ENCODE measurements at regions not wholly inside any gene's neighbourhood (a gene's known extent, or its start where the extent isn't known, plus 50 kb on each side); places are given as distances from the start of the nearest gene placed in this dataset.

DNA sequence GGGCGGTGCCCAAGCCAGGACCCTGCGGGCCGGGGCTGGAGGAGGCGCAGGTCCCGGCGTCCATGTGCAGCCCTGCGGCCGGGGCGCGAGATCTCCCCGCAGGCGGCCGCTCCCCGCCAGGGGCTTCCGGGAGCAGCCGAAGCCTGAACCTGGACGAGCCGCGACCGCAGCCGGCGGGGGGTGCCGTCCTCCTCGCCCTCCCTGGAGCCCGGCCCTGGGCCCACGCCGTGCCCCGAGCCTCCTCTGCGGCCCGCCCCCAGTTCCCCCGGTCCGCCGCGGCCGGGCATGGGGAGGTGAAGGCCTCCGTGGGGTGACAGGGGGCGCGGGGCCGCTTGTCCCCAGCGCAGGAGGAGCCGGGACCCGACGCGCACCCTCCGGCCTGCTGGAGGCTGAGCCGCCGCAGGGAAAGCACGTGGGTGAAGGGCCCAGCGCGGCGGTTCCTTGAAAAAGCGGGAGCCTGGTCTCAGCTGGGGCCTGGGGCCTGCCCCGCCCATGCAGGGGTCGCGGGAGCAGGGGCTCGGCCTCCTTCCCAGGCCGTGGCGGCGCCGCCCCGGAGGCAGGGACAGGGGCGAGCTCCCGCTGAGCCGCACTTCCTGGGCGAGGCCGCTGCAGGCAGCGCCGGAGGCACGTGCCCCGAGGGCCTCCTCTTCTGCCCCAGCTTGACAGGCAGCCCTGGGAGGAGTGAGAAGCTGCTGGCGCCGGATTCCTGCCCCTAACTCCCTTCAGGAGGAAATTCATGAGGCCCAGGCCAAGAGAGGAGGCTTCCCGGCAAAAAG lies 55.6 kb upstream of the PPP2R5C start:
- Histone ChIP-seq H3K36me3 (ENCODE audit: control insufficient read depth in 2 of 4, insufficient read depth in 4 of 4, low read length in 3 of 4) (no peaks in the 10 kb centered on the region; a peak in 1 of 8 replicates), H3K27ac (ENCODE audit: low read depth, low read length) (no peak overlapping the region), H3K9me3 (ENCODE audit: insufficient read depth in 2 of 2, low read depth in 1 of 2, low read length in 1 of 2) (no peaks in the 10 kb centered on the region), H2AK5ac (ENCODE audit: low read depth, low read length) (no peak overlapping the region), H3K4ac (replicated peaks; ENCODE audit: insufficient read length, low read depth, low read length) (no peak overlapping the region), H3K14ac (ENCODE audit: insufficient read length) (no peak overlapping the region), H4K8ac (ENCODE audit: extremely low read depth, insufficient read depth, low read length) (peak overlapping the region; percentile 46), H3K27me3 (replicated peaks in 1 of 4; ENCODE audit: control insufficient read depth in 3 of 4, extremely low read depth in 1 of 4, insufficient read depth in 3 of 4, low read length in 3 of 4) (peaks cover 4 to 32% (median 20%) of the 10 kb centered on the region in 4 experiments), H3K4me1 (replicated peaks in 1 of 4; ENCODE audit: control insufficient read depth in 3 of 4, insufficient read depth in 4 of 4, low read length in 3 of 4) (peaks cover 0 to 23% (median 10%) of the 10 kb centered on the region in 4 experiments; a peak in 6 of 7 replicates), H3K23ac (ENCODE audit: insufficient read length) (no peak overlapping the region), H2BK120ac (replicated peaks; ENCODE audit: low read depth, low read length) (no peak overlapping the region), H2BK15ac (ENCODE audit: low read length) (no peak overlapping the region), H4K91ac (replicated peaks; ENCODE audit: insufficient read length, low read length) (no peak overlapping the region), H2BK20ac (ENCODE audit: low read length) (no peak overlapping the region), H2BK5ac (ENCODE audit: low read depth, low read length) (no peak overlapping the region), H3K4me3 (ENCODE audit: extremely low read depth in 1 of 4, insufficient read depth in 2 of 4, low read depth in 3 of 4, low read length in 4 of 4) (peak overlapping the region; percentile 5 to 57 (median 10); a peak in 6 of 8 replicates), H3K18ac (ENCODE audit: extremely low read depth, low read length) (peak overlapping the region; percentile 24), H3K56ac (replicated peaks; ENCODE audit: insufficient read length, low read depth, low read length) (no peak overlapping the region), H4K20me1 (replicated peaks in 1 of 2; ENCODE audit: control insufficient read depth in 1 of 2, insufficient read depth in 2 of 2, low read length in 2 of 2) (no peaks in the 10 kb centered on the region), H2AFZ (ENCODE audit: low read length) (no peak overlapping the region), H3K79me2 (ENCODE audit: control insufficient read depth in 1 of 2, insufficient read depth in 2 of 2, low read length in 2 of 2) (no peaks in the 10 kb centered on the region), H3K23me2 (ENCODE audit: low read depth, low read length) (no peaks in the 10 kb centered on the region), H3K4me2 (ENCODE audit: insufficient read depth in 1 of 2, low read depth in 2 of 2, low read length in 2 of 2) (peak overlapping the region; percentile 51 to 71; a peak in 3 of 4 replicates), H2BK12ac (ENCODE audit: low read depth, low read length) (peak overlapping the region; percentile 70; the same call in 1 of the 2 replicates), H4K5ac (ENCODE audit: insufficient read length, low read depth, low read length) (no peak overlapping the region), H3K9ac (replicated peaks in 1 of 4; ENCODE audit: extremely low read depth in 1 of 4, low read depth in 3 of 4, low read length in 3 of 4) (no peak overlapping the region), H3K79me1 (ENCODE audit: low read depth, low read length) (no peaks in the 10 kb centered on the region)
- FAIRE-seq, result no peak
- DNase-seq (ENCODE audit: low read depth in 1 of 2, low spot score in 2 of 2), result peak in 1 of 2 experiments; percentile 66
- WGBS, 2 experiments (ENCODE audit: extremely low coverage in 1 of 2, insufficient coverage in 1 of 2, insufficient read length in 1 of 2, insufficient replicate concordance in 2 of 2, low coverage in 1 of 2, low lambda C conversion rate in 2 of 2, missing lambda C conversion rate in 1 of 2), result 17% methylated on average over 38 of the region's 73 CpGs; no CpG with 5 or more reads in 1 of the 2 experiments
- POLR2A ChIA-PET (ENCODE audit: partially characterized antibody), result interaction anchor here (0.7 kb wide), 1 partner anchor 226 kb away, joined by 3 read pairs; no protein-coding TSS in a partner anchor
- CTCF ChIA-PET (ENCODE audit: partially characterized antibody), result interaction anchor here (0.5 to 2.5 kb wide), 11 partner anchors 12 to 340 kb away, joined by 3 to 12 read pairs (median 3); no protein-coding TSS in a partner anchor
- TF ChIP-seq ASH2L (IDR thresholded peaks at IDR 0.05; ENCODE audit: low read length), result peak; percentile 43
- TF ChIP-seq SAP30 (IDR thresholded peaks at IDR 0.05; ENCODE audit: insufficient read depth, insufficient replicate concordance, low read length), result no peak
- no peak for TF ChIP-seq SRF (IDR thresholded peaks at IDR 0.05; ENCODE audit: low read depth, low read length)
- TF ChIP-seq NANOG (IDR thresholded peaks at IDR 0.05; ENCODE audit: insufficient read depth, low read depth, low read length, poor library complexity, severe bottlenecking), result no peak
- TF ChIP-seq RXRA (IDR thresholded peaks at IDR 0.05; ENCODE audit: insufficient read depth, low read depth, low read length), result no peak
- TF ChIP-seq SIN3A (conservative IDR thresholded peaks at IDR 0.05 in 1 of 2, IDR thresholded peaks at IDR 0.05 in 1 of 2; ENCODE audit: low read depth in 1 of 2, low read length in 2 of 2), result no peak
- TF ChIP-seq JUND (IDR thresholded peaks at IDR 0.05; ENCODE audit: low read length), result no peak
- peak; percentile 68 for TF ChIP-seq EZH2 (IDR thresholded peaks at IDR 0.05; ENCODE audit: low read depth, low read length, severe bottlenecking)
- no peak for TF ChIP-seq RFX5 (IDR thresholded peaks at IDR 0.05; ENCODE audit: borderline replicate concordance, low read depth, low read length)
- no peak for TF ChIP-seq MAFK (IDR thresholded peaks at IDR 0.05; ENCODE audit: low read depth, low read length)
- TF ChIP-seq, protein P1, sequence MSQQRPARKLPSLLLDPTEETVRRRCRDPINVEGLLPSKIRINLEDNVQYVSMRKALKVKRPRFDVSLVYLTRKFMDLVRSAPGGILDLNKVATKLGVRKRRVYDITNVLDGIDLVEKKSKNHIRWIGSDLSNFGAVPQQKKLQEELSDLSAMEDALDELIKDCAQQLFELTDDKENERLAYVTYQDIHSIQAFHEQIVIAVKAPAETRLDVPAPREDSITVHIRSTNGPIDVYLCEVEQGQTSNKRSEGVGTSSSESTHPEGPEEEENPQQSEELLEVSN (IDR thresholded peaks at IDR 0.05), result peak; percentile 96
